Ovary (tissue), 3 donors: ENCODE measurements at regions not wholly inside any gene's neighbourhood (a gene's known extent, or its start where the extent isn't known, plus 50 kb on each side); places are given as distances from the start of the nearest gene placed in this dataset.

Experiments used
- EP300 ChIP-seq: sonication (generic); formaldehyde crosslinking; IDR thresholded peaks from one replicate; pipeline ENCODE4 v1.6.1; 2017; ENCODE audit warnings: antibody characterized with exemption
- POLR2A ChIP-seq: fragments of 450-650 bp; IDR thresholded peaks from one replicate; pipeline ENCODE4 v1.6.1; 2017; ENCODE audit warnings: antibody characterized with exemption, mild to moderate bottlenecking, moderate library complexity
- TF ChIP-seq, protein P1 (sequence below), 3 donors: fragments of 450-650 bp in 2 of 3; fragments of 200-600 bp in 1 of 3; IDR thresholded peaks; one replicate each; pipeline versions ENCODE4 v1.5.1 to v1.8.0; 2016 to 2022; ENCODE audit warnings: antibody characterized with exemption in 3 of 3, mild to moderate bottlenecking in 1 of 3
- donor health status: DM: no; HTN: no; CAD: no.

DNA sequence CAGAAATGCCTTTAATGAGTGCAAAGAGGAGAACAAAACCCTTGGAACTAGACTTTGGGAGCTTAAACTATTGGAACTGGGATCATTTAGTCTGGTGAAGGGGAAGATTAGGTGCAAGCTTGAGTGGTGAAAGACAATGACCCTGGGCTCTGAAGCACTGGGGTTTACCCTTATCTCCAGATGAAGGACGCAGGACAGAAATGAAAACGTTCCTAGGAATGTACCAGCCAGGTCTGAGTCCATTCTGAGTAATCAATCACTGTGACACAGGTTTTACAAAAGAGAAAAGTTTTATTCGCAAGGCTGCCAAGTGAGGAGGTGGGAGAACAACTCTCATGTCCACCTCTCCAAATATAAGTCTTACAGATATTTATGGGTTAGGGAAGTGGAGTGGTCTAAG lies 249.1 kb downstream of the LRIG3 start:
- TF ChIP-seq, protein P1, sequence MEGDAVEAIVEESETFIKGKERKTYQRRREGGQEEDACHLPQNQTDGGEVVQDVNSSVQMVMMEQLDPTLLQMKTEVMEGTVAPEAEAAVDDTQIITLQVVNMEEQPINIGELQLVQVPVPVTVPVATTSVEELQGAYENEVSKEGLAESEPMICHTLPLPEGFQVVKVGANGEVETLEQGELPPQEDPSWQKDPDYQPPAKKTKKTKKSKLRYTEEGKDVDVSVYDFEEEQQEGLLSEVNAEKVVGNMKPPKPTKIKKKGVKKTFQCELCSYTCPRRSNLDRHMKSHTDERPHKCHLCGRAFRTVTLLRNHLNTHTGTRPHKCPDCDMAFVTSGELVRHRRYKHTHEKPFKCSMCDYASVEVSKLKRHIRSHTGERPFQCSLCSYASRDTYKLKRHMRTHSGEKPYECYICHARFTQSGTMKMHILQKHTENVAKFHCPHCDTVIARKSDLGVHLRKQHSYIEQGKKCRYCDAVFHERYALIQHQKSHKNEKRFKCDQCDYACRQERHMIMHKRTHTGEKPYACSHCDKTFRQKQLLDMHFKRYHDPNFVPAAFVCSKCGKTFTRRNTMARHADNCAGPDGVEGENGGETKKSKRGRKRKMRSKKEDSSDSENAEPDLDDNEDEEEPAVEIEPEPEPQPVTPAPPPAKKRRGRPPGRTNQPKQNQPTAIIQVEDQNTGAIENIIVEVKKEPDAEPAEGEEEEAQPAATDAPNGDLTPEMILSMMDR (IDR thresholded peaks at IDR 0.05): no peak
- TF ChIP-seq POLR2A (no peak), EP300 (no peak)
